ENCODE measurements at regions not wholly inside any gene's neighbourhood (a gene's known extent, or its start where the extent isn't known, plus 50 kb on each side); places are given as distances from the start of the nearest gene placed in this dataset.

DNA sequence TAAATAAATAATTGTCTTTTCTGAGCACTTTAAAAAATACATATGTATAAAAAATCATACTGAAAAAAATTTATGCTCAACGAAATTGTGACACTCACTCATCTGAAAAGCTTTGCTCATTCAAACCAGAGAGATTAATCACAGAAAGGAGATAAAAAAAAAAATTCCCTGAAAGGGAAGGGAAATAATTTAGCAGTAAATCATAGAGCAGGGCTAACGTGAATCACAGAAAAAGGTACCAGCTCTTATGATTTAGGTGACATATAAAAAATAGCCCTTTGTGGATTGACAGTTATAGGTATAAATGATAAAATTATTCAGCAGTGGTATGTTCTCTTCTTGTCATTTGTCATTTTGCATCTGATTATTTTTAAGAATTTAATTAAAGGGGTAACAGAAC lies 552.7 kb upstream of the TENM3 start:
- DNase-seq = no peak

DNA sequence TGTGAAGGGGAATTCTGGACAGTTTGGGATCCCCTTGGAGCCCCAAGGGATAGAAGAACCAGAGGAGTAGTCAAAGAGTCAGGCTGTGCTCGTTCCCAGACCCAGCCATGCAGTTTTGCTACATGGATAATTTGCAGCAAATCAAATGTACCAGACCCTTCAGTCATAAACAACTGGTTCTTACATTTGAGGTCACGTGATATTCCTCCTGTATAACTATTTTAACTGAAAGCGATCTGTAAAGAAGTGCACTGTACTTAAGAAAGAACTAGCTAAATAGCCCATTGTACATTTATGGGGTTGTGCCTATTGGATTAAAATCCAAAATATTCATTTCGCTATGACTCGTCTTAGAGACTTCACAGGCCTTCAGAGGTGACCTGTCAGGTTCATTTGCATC lies 550.2 kb upstream of the TENM3 start:
- no peak for DNase-seq

DNA sequence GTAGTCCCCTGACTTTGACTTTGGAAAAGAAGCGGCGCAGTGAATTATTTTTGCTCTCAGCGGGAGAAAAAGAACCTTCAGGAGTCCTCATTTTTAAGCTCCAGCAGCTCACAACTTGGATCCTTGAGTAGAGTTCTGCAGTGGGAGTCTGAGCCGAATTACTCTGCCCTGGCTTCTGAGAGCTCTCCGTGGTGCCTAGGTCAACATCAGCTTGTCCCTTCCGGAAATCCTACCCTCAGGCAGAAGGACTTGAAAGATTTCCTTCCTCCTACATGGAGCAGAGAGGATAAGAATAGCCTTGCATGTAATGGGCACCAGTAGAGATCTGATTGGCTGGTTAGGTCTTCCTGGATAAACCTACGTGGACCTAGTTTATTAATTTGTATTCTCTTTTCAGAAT lies 549.7 kb upstream of the TENM3 start:
- DNase-seq = no peak

DNA sequence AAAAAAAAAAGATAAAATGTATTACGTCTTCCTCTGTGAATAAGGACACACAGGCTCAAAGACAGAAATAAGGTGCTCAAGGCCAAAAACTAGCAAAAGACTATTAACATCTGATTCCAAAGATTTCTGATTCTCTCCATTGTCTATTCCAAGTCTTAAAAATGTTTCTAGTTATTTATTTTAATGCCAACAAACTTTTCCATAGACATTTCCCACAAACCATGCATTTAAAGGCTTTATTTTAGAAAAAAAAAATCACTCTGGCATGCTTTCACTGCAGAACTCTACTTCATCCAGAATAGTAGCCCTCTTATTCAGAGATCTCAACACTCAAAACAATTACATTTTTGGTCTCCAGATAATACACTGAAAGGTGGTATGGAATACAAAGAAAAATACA lies 545.0 kb upstream of the TENM3 start:
- no peak for DNase-seq

DNA sequence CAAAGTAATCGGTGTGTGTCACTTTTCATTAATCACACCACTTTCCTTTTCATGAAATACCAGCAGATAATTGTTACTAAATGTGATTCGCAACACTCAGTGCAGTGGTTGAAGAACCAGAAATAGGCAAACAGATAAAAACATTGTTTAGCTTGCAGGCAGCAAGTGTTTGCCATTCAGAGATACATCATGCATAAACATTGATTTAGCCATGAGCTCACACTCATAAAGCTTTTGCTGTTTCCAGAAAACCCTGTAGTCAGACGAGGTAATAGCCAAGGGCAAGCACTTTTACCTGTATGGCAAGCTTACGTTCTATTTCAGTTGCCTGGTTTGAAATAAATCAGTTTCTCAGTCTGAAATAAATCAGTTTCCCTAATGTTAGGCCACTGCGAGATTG lies 542.0 kb upstream of the TENM3 start:
- DNase-seq = no peak

DNA sequence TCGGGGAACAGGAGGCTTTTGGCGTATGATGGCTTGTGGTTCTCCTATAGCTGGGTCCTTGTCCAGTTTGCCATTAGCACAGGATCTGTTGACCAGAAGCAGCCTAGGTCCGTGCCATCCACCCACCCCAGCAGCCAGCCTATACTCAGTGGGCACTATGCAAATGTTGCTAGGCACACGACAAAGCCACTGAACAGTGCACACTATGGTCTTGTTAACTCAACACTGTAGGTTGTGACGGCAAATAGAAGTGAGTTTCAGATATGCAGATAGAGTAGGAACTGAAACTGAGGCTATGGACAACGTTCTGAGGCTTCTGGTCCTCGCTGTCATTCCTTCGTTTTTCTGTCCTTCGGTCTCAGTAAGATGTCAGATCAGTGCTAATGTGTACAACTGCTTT lies 541.3 kb upstream of the TENM3 start:
- no peak for DNase-seq

DNA sequence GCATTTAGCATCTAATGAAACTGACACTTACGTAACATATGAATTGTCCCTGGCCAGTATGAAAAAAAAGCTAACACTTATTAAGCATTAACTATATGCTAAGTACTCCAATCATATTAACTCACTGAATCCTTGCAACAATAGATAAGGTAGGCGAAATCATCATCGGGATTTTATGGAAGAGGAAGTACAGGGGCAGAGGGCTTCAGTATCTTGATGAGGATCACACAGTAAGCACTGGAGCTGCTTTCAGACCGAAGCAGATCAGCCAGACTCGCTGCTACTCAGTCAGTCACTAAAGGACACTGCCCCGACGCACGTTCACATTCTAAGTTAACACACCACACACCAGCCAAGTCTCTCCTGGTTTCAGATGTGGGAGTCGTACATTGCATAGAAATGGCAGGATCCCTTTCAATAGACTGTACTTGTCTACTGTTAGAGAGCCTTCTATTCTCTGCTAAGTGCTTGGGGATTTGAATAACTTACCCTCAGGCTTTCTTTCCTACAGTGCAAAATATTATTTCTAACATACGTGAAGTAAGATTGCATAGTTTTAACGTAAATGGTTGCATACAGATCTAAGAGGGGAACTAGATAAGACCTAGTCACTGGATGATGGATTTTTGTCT lies 540.2 kb upstream of the TENM3 start:
- DNase-seq = no peak

DNA sequence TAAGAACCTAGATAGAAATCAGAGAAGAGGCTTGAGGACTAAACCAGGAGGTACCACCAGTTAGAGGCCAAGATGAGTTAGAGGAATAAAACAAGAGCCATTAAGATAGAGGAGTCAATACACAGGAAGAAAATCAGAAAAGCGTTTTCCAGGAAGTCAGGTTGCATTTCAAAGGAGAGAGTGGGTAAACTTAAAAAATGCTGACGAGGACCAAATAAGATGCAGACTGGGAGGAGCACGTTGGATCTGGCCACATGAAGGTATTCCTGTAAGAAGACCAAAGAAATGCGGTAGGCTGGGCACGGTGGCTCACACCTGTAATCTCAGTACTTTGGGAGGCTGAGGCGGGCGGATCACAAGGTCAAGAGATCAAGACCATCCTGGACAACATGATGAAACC lies 533.1 kb upstream of the TENM3 start:
- no peak for DNase-seq

DNA sequence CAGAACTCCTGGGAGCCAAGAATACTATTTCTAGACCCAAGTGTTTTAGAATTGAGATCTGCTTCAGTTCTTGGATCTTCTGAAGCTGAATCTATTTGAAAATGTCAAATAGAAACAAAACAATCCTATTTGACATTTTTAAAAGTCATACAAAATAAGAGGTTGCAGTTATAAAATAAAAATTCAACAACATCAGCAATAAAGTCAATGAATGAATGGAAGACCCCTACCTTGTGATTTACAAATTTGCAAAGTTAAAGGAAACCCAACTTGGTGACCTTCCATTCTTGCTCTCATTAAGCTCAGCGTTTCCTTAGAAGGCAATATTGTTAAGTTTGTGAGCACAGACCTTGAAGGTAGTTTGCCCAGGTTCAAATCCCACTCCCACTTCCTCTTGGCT lies 531.8 kb upstream of the TENM3 start:
- DNase-seq = no peak

DNA sequence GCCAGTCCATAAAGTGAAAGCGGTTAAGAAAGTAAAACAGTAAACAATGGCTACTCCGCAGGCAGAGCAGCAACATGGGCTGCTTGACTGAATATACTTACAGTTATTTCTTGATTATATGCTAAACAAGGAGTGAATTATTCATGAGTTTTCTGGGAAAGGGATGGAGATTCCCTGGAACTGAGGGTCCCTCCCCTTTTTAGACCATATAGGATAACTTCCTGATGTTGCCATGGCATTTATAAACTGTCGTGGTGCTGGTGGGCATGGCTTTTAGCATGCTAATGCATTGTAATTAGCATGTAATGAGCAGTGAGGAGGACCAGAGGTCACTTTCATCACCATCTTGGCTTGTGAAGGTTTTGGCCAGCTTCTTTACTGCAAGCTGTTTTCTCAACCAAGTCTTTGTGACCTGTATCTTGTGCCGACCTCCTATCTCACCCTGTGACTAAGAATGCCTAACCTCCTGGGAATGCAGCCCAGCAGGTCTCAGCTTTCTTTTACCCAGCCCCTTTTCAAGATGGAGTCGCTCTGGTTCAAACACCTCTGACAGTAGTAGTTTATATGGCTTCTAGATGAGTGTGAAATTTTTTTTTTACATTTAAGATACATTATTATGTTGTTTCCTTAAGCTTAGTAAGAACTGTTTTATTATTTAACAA lies 514.8 kb upstream of the TENM3 start:
- DNase-seq = no peak

DNA sequence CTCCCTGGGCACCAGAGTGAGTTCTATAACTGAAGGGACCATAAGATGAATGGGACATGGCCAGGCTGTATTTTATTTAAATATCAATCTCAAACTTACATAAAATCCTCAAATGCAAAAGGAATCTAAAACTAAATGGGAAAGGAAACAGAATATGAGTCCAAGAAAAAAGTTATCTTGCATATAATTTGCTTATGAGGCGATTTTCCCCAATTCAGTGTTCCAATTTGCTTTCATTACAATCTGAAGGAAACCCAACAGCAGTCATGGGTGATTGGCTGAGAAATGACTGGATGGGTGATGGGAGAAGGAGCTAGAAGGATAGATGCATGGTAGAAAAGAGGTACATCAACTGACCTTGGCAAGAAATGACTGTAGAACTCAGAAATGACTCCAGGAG lies 511.3 kb upstream of the TENM3 start:
- DNase-seq = no peak

DNA sequence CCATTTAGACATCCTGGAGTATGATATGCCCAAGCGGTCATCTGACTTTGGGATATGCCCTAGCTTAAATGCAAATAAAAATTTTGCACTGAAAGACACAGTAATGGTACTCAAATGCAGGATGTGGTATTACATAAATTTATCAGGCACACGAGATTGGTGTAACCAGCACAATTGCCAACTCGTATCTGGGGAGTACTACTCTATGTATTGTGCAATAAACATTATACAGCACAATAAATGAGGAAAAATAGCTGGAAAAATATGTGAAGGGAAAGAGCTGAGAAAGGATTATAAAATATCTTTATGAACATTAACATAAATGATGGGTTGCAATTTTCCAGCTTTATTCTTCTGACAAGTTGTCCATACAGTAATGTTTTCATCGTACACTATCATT lies 505.5 kb upstream of the TENM3 start:
- DNase-seq = no peak

DNA sequence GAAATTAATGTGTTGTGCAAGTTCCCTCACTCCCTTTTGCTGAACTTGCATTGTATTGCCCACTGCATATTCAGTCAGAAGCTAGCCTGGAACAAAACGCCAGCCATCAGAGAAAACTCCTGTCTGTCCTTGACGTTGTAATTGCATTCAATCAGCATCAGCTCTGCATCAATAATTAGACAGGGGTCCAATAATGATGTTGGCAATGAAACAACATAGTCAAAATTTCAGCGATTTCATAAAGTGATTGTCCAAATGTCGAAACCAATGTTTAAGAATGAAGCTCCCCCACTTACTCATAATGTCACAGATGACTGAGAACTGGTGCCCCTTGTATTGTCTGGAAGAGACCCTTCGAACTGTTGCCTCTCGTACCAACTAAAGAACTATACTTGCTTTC lies 504.2 kb upstream of the TENM3 start:
- no peak for DNase-seq

DNA sequence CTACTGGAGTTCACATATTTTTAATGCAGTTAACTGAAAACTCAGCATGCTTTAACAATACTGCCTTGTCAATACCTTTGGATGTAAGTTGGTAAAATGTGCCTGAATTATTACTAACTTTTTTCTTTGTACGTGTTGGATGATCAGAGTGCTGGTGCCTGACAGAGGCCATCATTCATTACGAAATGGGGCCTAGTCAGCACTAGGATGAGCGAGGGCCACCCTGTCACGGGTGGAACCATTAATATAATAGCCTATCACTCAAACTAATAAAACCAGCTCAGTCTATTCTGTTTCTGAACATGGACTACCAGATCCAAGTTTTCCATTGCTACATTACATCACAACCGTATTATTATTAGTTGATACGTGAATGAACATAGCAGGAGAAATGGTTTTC lies 501.7 kb upstream of the TENM3 start:
- no peak for DNase-seq

DNA sequence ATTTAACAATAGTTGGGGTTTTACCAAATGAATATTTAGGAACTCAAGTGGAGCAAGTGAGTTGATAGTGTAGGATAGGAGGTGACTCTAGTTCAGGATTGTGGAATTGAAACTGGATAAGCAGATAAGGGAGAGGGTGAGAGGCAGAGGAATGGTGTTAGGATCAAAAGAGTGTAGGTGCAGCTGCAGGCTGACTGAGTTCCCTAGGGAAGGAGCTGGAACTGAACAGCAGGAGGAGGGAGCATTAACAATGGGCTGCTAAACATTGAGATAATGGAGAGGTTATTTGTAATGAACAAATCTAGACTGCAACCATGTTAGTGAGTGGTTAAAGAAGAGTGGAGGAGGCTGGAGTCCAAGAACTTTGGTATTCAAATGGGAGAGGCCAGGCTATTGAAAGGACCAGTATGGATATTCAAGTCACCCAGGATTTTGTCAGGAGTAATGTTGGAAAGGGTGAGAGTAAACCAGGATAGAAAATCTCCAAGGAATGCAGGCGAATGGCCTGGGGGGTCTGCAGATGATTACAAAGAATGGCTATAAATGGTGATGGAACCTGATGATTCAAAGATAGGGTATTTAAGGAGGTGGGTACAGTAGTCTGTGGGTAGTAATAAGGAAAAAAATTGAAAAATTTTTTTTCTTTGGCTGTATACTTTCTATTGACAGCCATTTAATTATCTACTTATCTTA lies 497.1 kb upstream of the TENM3 start:
- DNase-seq = no peak

DNA sequence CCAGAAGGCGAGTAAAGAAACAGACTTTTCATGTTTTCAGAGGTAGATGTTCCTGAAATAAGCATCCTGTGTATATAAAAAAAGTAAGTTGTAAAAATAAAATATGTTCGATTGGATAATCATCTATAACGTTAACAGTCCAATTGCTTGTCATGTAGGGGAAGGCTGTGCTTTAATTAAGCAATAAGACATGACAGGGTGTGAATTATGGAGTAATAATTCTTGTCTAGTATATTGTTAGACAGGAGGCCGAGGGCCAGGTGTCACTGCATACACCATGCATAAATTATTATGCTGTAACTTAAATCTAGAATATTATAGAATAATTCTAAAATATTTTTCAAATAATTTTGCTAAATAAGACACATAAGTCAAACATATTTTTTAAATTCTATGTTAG lies 494.6 kb upstream of the TENM3 start:
- DNase-seq = no peak

DNA sequence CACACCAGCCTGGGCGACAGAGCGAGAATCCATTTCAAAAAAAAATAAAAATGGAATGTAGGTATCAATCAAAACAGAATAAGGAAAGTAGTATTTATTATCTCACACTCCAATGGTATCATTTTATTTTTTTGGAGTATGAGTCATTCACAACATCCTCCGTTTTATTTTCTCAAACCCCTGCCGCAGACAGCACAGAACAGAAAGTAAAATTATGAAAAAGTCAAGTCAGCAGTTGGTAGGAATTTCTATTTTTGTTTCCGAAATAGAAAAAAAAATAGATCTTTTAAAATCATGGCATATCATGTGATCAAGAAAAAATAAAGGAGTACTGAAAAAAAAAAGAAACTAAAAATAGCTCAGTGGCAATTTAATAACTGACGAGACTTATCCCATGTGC lies 490.7 kb upstream of the TENM3 start:
- DNase-seq = no peak

DNA sequence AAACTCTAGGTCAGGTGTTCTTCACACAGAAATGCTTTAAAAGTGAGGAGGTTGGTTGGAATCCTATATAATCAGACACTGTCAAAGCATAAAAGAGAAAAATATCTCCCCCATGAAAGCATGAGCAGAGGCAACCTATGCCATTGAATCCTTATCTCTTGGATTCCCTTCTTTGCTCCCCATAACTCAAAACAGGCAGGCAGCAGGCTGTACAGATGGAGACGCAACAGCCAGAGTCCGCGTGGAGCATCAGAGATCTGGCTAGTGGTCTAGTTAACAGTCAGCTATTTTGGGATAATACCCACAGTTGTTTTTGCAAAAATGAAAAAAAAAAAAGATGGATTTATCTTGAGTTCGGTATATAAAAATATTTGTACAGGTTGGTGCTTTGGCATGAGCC lies 490.0 kb upstream of the TENM3 start:
- no peak for DNase-seq

DNA sequence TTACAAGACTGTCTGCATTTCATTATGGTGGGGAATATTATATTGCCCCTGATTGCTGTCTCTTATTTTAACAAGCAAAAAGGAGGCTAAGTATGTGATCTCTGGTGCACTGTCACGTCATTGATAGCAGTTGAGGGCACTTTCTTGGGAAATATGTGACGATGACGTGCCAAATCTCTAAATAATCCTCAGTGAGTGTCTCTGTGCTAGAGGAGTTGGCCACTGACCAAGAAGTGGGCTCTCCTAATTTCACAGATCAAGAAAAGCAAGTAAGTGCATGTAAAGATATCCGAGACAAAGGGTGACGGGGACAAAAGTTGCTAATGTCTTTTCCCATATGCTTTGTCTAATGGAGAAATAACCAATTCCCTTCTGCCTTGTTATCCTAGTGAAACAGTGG lies 487.4 kb upstream of the TENM3 start:
- DNase-seq = no peak

DNA sequence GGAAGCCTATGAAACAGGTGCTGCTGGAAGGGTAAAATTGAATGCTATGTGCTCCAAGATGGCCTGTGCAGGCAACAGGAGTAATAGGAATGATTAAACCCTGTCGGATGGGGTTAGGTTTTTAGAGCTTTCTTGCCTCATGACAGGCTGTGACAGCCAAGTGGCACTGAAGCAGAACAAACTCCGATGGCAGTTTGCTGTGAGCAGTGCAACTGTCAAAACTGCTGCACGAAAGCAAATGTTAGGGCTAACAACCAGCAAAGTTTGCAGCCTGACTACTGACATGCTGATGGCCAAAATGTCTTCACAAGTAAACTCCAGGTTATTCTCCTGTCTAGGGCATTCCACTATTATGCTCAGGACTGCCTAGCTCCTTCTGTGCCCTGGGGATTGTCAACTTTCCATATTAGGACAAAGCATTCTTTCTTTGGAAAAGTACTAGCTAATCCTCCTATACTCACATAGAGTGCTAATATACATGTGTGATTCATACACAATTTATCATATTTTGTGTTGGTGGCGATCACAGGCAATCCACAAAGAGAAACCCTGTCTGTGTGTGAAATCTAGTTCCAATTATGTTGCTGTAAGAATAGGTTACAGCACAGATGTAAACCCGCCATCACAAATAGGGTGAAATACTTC lies 486.6 kb upstream of the TENM3 start:
- DNase-seq = no peak

DNA sequence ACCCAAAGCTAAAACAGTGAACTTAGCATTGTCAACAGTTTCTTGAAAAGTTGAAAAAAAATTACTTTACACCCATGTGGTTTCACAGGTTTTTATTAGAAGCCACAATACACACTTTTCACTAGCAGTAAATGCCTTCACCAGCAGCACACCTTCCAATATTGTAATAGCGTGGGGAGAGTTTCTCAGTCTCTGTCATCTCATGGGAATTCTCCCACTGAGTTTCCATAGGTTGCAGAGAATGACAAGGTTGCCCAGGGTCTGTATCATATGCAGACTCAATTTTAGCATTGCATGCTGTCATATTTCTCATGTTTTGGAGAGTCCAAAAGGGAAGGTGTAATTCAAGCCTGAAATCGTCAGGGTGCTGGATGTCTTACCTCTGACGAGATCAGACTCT lies 486.1 kb upstream of the TENM3 start:
- DNase-seq = no peak

DNA sequence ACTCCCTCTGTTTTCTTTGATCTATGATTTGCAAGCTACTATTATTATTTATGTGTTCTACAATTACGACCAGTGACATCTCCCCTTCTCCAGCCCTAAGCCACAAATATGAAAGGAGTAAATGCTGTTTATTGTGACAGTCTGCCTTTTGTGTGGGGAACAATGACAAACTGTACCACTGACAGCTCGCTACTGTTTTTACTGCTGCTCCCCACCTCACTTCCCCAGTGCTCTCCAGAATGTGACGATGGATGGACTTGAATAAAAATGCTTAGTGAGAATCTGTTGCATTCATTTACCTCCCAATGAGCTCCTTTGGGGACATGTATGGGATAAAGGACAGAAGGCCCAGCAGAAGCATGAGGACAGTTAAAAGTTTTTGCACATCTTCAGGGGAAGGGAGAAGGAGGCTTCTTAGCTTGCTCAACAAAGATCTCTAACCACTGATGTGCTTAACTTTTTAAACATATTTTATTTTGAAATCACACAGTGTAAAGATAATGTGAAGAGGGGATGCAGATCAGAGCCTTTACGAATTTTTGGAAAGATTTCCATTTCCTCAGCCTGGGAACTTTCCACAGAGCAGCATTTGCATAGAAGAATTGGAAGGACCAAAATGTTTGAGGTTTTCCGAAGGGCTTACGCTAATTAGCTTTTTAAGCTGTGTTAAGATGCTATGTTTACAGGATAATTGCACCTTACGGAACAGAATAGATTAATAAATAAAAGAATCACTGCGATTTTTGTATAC lies 485.1 kb upstream of the TENM3 start:
- no peak for DNase-seq

DNA sequence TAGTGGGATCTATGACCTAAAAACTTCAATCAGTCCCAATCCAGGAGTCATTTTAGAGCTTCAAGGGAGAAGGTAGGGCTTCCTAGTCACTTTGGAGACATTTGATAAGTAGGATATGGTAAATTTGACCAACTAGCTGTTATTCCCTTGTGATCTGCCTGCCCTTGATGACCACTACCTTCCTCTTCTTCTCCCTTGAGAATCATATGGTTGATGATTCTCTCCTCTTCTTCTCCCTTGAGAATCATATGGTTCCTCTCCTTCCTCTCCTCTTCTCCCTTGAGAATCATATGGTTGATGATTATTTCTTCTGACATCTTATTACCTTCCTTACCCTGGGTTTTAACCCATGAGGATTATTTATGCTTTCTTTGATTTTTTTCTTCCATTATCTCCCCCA lies 482.6 kb upstream of the TENM3 start:
- DNase-seq = no peak

DNA sequence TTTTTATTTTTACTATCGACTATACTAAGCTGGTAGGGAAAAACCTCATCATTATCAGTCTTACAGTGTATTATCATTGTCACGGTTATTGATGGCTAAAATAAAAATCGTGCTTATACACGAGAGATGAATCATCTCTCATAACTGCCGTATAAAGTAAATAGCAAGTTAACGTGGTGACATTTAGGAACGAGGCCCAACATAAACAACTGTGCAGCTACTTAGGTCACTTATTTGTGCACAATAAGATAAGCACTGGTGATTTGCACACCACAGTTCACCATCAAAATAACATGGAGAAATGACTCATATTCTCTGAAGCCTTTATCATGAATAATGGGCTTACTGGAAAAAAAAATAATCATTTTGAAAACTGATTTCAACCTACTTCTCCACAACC lies 482.0 kb upstream of the TENM3 start:
- DNase-seq = no peak
